Right lobe of liver (tissue), 6 donors: ENCODE measurements at regions not wholly inside any gene's neighbourhood (a gene's known extent, or its start where the extent isn't known, plus 50 kb on each side); places are given as distances from the start of the nearest gene placed in this dataset.

Source experiments
- ATAC-seq, 4 donors: fragments of 200-7000 bp; cut with Tn5 transposase; one replicate each; pipeline ENCODE4 v1.9.1; 2020; ENCODE audit warnings: mild to moderate bottlenecking in 4 of 4, moderate library complexity in 4 of 4
- DNase-seq, 3 donors: peaks; one replicate each; pipeline ENCODE4 v3.0.0-alpha.2; 2020
- H3K27ac ChIP-seq, 3 donors: fragments of 200-600 bp; one replicate each; pipeline ENCODE4 v1.8.0; 2022
- H3K27me3 ChIP-seq, 2 donors: fragments of 200-600 bp; one replicate each; pipeline ENCODE4 v1.8.0; 2022
- H3K36me3 ChIP-seq, 4 donors: fragments of 200-600 bp; sonication (generic) in 1 of 4; one replicate each; pipeline versions ENCODE4 v1.5.1 to v1.8.0; 2017 to 2022; ENCODE audit warnings: control low read depth in 1 of 4
- H3K4me1 ChIP-seq, 4 donors: fragments of 200-600 bp; sonication (generic) in 1 of 4; one replicate each; pipeline versions ENCODE4 v1.5.1 to v1.8.0; 2017 to 2022; ENCODE audit warnings: control low read depth in 1 of 4
- H3K4me3 ChIP-seq, 3 donors: fragments of 200-600 bp; one replicate each; pipeline ENCODE4 v1.8.0; 2022
- H3K9me3 ChIP-seq, 4 donors: fragments of 200-600 bp; sonication (generic) in 1 of 4; one replicate each; pipeline versions ENCODE4 v1.5.1 to v1.8.0; 2017 to 2022; ENCODE audit warnings: control low read depth in 1 of 4
- CTCF ChIP-seq, 4 donors: fragments of 200-600 bp in 3 of 4; fragments of 450-650 bp in 1 of 4; IDR thresholded peaks; one replicate each; pipeline versions ENCODE4 v1.5.1 to v1.8.0; 2016 to 2022; ENCODE audit warnings: antibody characterized with exemption in 4 of 4, mild to moderate bottlenecking in 2 of 4
- POLR2A ChIP-seq: fragments of 450-650 bp; IDR thresholded peaks from one replicate; pipeline ENCODE4 v1.6.1; 2017; ENCODE audit warnings: antibody characterized with exemption, mild to moderate bottlenecking
- WGBS: methylation state at CpG from one replicate; pipeline ENCODE4 v1.1.6; 2018; ENCODE audit warnings: low coverage, low lambda C conversion rate; ENCODE audit not compliant: insufficient coverage; ENCODE audit errors: missing lambda C conversion rate; 5-methylcytosine and 5-hydroxymethylcytosine counted together
- intact Hi-C, 2 donors: fragments of 100-400 bp; cut with DNase I; formaldehyde crosslinking; loops; one replicate each; pipeline versions ENCODE4 v1.11.2 to v1.14.1; 2022
- donor health status: DM: no; HTN: yes; CAD: no.
- donor health status: DM: no; HTN: no; CAD: no.
- donor health status: DM: no; HTN: no; CAD: no.
- donor health status: DM: no; HTN: yes; CAD: no.
- donor health status: DM: no; HTN: yes; CAD: no.

- DNase-seq (no peak), ATAC-seq (no peak)
- Histone ChIP-seq H3K36me3 (no peaks in the 10 kb centered on the region), H3K27ac (no peak overlapping the region), H3K4me1 (no peaks in the 10 kb centered on the region), H3K4me3 (no peak overlapping the region), H3K27me3 (no peaks in the 10 kb centered on the region), H3K9me3 (no peaks in the 10 kb centered on the region)
- WGBS = 67% methylated on average over 3 of the region's 3 CpGs
- TF ChIP-seq POLR2A = no peak
- intact Hi-C loops = no loop called here
These were observed 93.2 kb upstream of the PARP11 start for GRCh38 chr12:3966376-3966775.

GRCh38 chr12:3965046-3965445, 91.8 kb upstream of the PARP11 start:
- Histone ChIP-seq H3K4me3 (no peak overlapping the region), H3K36me3 (no peaks in the 10 kb centered on the region), H3K27me3 (no peaks in the 10 kb centered on the region), H3K27ac (no peak overlapping the region), H3K9me3 (no peaks in the 10 kb centered on the region), H3K4me1 (peaks cover 0 to 9% (median 4%) of the 10 kb centered on the region in 4 donors)
- DNase-seq (no peak), ATAC-seq (no peak)
- WGBS = 70% methylated on average over 3 of the region's 3 CpGs
- TF ChIP-seq CTCF (IDR thresholded peaks at IDR 0.05) (no peak), POLR2A (no peak)
- intact Hi-C loops = no loop called here

- Histone ChIP-seq H3K4me3 (no peak overlapping the region), H3K27ac (no peak overlapping the region), H3K4me1 (peaks cover 0 to 13% (median 5%) of the 10 kb centered on the region in 4 donors), H3K27me3 (no peaks in the 10 kb centered on the region), H3K9me3 (no peaks in the 10 kb centered on the region), H3K36me3 (no peaks in the 10 kb centered on the region)
- intact Hi-C loops = no loop called here
- ATAC-seq (no peak), DNase-seq (no peak)
- TF ChIP-seq CTCF (IDR thresholded peaks at IDR 0.05) (peak in 2 of 4 donors; percentile 18 to 26), POLR2A (no peak)
- 62% methylated on average over 5 of the region's 9 CpGs for WGBS
These were observed 91.2 kb upstream of the PARP11 start for GRCh38 chr12:3964439-3964838.

- peaks cover 0 to 25% (median 6%) of the 10 kb centered on the region in 4 donors for H3K4me1 ChIP-seq
- no peaks in the 10 kb centered on the region for H3K27me3 ChIP-seq
- DNase-seq (no peak), ATAC-seq (no peak)
- H3K36me3 ChIP-seq = no peaks in the 10 kb centered on the region
- H3K4me3 ChIP-seq = no peak overlapping the region
- TF ChIP-seq POLR2A (no peak), CTCF (IDR thresholded peaks at IDR 0.05) (no peak)
- WGBS = 80% methylated on average over 6 of the region's 8 CpGs
- H3K27ac ChIP-seq = no peak overlapping the region
- no peaks in the 10 kb centered on the region for H3K9me3 ChIP-seq
- intact Hi-C loops = no loop called here
These were observed 89.7 kb upstream of the PARP11 start for GRCh38 chr12:3962631-3963483.

GRCh38 chr12:3961591-3961990, 88.4 kb upstream of the PARP11 start:
- no peak for DNase-seq
- WGBS = 63% methylated on average over 7 of the region's 9 CpGs
- ATAC-seq = no peak
- H3K4me1 ChIP-seq = peaks cover 0 to 32% (median 6%) of the 10 kb centered on the region in 4 donors
- H3K4me3 ChIP-seq = no peak overlapping the region
- H3K9me3 ChIP-seq = no peaks in the 10 kb centered on the region
- no peak for TF ChIP-seq CTCF (IDR thresholded peaks at IDR 0.05)
- no peak for TF ChIP-seq POLR2A
- H3K27ac ChIP-seq = no peak overlapping the region
- intact Hi-C loops = no loop called here
- H3K36me3 ChIP-seq = no peaks in the 10 kb centered on the region
- no peaks in the 10 kb centered on the region for H3K27me3 ChIP-seq
